ENCODE measurements at regions not wholly inside any gene's neighbourhood (a gene's known extent, or its start where the extent isn't known, plus 50 kb on each side); places are given as distances from the start of the nearest gene placed in this dataset.

GRCh38 chr18:37783771-37784170, 218.2 kb upstream of the CELF4 start:
- DNase-seq: no peak

GRCh38 chr18:37779220-37779619, 213.6 kb upstream of the CELF4 start:
- no peak for DNase-seq

- DNase-seq: peak; percentile 21
Observed at GRCh38 chr18:37778417-37779165, 213.0 kb upstream of the CELF4 start.

GRCh38 chr18:37769826-37770225, 204.2 kb upstream of the CELF4 start:
- no peak for DNase-seq

GRCh38 chr18:37764541-37765288, 199.1 kb upstream of the CELF4 start:
- DNase-seq: no peak

- DNase-seq: no peak
Observed at GRCh38 chr18:37762076-37762621, 196.6 kb upstream of the CELF4 start.

GRCh38 chr18:37754141-37754540, 188.5 kb upstream of the CELF4 start:
- DNase-seq: no peak

GRCh38 chr18:37742436-37742835, 176.8 kb upstream of the CELF4 start:
- DNase-seq: no peak

- DNase-seq: no peak
Observed at GRCh38 chr18:37741032-37741623, 175.5 kb upstream of the CELF4 start.

- DNase-seq: no peak
Observed at GRCh38 chr18:37734406-37734805, 168.8 kb upstream of the CELF4 start.

- no peak for DNase-seq
Observed at GRCh38 chr18:37729716-37730115, 164.1 kb upstream of the CELF4 start.

- no peak for DNase-seq
Observed at GRCh38 chr18:37724206-37724605, 158.6 kb upstream of the CELF4 start.

GRCh38 chr18:37721544-37722522, 156.2 kb upstream of the CELF4 start:
- DNase-seq: no peak

GRCh38 chr18:37720663-37721062, 155.1 kb upstream of the CELF4 start:
- DNase-seq: no peak

GRCh38 chr18:37717656-37718055, 152.1 kb upstream of the CELF4 start:
- DNase-seq: no peak

- no peak for DNase-seq
Observed at GRCh38 chr18:37717098-37717497, 151.5 kb upstream of the CELF4 start.

GRCh38 chr18:37716106-37716735, 150.6 kb upstream of the CELF4 start:
- DNase-seq: no peak

GRCh38 chr18:37714691-37715090, 149.1 kb upstream of the CELF4 start:
- DNase-seq: no peak

- no peak for DNase-seq
Observed at GRCh38 chr18:37712776-37713175, 147.2 kb upstream of the CELF4 start.

- no peak for DNase-seq
Observed at GRCh38 chr18:37711766-37712505, 146.3 kb upstream of the CELF4 start.

GRCh38 chr18:37710726-37711125, 145.1 kb upstream of the CELF4 start:
- DNase-seq: no peak

Measured in CD4-positive, alpha-beta T cell treated with Interleukin-17A for 4 hours (primary cell).